T-helper 1 cell (primary cell): ENCODE measurements at regions not wholly inside any gene's neighbourhood (a gene's known extent, or its start where the extent isn't known, plus 50 kb on each side); places are given as distances from the start of the nearest gene placed in this dataset.

Experiments used
- DNase-seq, 5 donors: peaks; one replicate each; pipeline ENCODE4 v3.0.0-alpha.2; 2012 to 2020

GRCh38 chr3:35524856-35525255, 114.5 kb upstream of the ARPP21 start:
- DNase-seq: no peak

- no peak for DNase-seq
These were observed 110.6 kb upstream of the ARPP21 start for GRCh38 chr3:35528728-35529127.

GRCh38 chr3:35529337-35529736, 110.0 kb upstream of the ARPP21 start:
- no peak for DNase-seq

GRCh38 chr3:35537265-35537664, 102.1 kb upstream of the ARPP21 start:
- no peak for DNase-seq

GRCh38 chr3:35544976-35545375, 94.3 kb upstream of the ARPP21 start:
- no peak for DNase-seq

- no peak for DNase-seq
These were observed 89.6 kb upstream of the ARPP21 start for GRCh38 chr3:35549690-35550089.

- DNase-seq: no peak
These were observed 77.2 kb upstream of the ARPP21 start for GRCh38 chr3:35562141-35562540.

- no peak for DNase-seq
These were observed 74.3 kb upstream of the ARPP21 start for GRCh38 chr3:35565048-35565447.
